ENCODE measurements at regions not wholly inside any gene's neighbourhood (a gene's known extent, or its start where the extent isn't known, plus 50 kb on each side); places are given as distances from the start of the nearest gene placed in this dataset.

DNA sequence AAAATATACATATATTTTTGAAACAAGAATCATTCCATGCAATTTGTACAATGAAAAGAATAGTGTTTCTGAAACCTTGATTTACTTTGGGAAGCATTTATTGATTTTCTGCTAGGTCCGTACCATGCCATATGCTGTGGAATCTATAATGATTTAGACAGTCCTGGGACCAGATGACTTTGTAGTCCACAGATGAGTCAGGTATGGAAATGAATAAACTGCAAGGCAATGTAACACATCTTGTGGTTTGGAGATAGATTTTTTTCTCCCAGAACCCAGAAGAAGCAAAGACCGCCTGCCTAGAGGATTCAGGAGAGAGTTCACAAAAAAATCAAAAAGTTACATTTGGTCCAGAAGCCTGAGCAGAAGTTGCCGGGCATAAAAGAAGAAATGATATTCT is 190.4 kb downstream of the GPR37 start:
- TF ChIP-seq, protein P1, sequence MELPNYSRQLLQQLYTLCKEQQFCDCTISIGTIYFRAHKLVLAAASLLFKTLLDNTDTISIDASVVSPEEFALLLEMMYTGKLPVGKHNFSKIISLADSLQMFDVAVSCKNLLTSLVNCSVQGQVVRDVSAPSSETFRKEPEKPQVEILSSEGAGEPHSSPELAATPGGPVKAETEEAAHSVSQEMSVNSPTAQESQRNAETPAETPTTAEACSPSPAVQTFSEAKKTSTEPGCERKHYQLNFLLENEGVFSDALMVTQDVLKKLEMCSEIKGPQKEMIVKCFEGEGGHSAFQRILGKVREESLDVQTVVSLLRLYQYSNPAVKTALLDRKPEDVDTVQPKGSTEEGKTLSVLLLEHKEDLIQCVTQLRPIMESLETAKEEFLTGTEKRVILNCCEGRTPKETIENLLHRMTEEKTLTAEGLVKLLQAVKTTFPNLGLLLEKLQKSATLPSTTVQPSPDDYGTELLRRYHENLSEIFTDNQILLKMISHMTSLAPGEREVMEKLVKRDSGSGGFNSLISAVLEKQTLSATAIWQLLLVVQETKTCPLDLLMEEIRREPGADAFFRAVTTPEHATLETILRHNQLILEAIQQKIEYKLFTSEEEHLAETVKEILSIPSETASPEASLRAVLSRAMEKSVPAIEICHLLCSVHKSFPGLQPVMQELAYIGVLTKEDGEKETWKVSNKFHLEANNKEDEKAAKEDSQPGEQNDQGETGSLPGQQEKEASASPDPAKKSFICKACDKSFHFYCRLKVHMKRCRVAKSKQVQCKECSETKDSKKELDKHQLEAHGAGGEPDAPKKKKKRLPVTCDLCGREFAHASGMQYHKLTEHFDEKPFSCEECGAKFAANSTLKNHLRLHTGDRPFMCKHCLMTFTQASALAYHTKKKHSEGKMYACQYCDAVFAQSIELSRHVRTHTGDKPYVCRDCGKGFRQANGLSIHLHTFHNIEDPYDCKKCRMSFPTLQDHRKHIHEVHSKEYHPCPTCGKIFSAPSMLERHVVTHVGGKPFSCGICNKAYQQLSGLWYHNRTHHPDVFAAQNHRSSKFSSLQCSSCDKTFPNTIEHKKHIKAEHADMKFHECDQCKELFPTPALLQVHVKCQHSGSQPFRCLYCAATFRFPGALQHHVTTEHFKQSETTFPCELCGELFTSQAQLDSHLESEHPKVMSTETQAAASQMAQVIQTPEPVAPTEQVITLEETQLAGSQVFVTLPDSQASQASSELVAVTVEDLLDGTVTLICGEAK (IDR thresholded peaks at IDR 0.05): no peak
- TF ChIP-seq, protein P1 (CRISPR knock-in tag; IDR thresholded peaks at IDR 0.05): no peak
- no peak for TF ChIP-seq MAFF (IDR thresholded peaks at IDR 0.05; ENCODE audit: low read length)
- TF ChIP-seq NFIC (IDR thresholded peaks at IDR 0.05): no peak
- no peak for TF ChIP-seq TCF3 (CRISPR knock-in tag; IDR thresholded peaks at IDR 0.05)
- no peak for TF ChIP-seq TEAD4 (IDR thresholded peaks at IDR 0.05; ENCODE audit: low read length)
- TF ChIP-seq TEAD4 (CRISPR knock-in tag; IDR thresholded peaks at IDR 0.05; ENCODE audit: borderline replicate concordance): no peak

All from K562 (cell line).